Activated CD4-positive, alpha-beta T cell treated with anti-CD3 and anti-CD28 coated beads, Interleukin-10, Interleukin-2, amounts not matched to agents 100 ng/mL and 50 ng/mL, durations not matched to agents 16 hours and 8 hours (primary cell): ENCODE measurements at regions not wholly inside any gene's neighbourhood (a gene's known extent, or its start where the extent isn't known, plus 50 kb on each side); places are given as distances from the start of the nearest gene placed in this dataset.

Experiments used
- DNase-seq: peaks from one replicate; pipeline ENCODE4 v3.0.0-alpha.2; 2020

DNA sequence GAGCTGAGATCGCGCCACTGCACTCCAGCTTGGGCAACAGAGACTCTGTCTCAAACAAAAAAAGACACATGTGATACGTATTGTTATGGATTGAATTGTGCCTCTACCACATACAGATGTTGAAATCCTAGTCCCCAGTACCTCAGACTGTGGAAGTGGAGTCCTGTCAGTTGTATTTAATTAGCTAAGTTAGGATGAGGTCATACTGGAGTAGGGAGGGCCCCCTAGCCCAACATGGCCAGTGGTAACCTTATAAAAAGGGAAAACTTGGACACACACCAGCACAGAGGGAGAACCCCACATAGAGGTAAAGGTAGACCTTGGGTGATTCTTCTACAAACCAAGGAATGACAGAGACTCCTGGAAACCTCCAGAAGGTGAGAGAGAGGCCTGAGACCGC is 119.8 kb downstream of the GADD45G start:
- no peak for DNase-seq

DNA sequence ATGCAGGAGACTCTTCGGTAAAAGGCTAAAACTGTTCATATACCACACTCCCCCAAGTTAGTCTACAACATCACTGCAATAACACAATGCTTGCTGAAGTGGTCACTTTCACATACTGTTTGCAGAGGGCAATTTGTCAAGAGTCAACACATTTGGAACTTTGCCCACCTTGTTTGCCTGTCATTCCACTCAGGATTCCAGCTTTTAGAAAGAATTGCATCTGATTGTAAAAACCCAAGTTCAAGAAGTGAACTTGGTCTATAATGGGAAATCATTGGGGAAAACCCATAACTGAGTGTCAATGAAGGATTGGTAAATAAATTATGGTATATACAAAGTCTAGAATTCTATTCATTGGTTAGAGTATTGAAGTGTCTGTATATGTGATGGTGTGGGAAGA is 120.5 kb downstream of the GADD45G start:
- no peak for DNase-seq

- no peak for DNase-seq
Measured at GRCh38 chr9:89729954-89730530, 125.2 kb downstream of the GADD45G start.

- DNase-seq, result no peak
Measured at GRCh38 chr9:89730715-89731114, 125.9 kb downstream of the GADD45G start.

DNA sequence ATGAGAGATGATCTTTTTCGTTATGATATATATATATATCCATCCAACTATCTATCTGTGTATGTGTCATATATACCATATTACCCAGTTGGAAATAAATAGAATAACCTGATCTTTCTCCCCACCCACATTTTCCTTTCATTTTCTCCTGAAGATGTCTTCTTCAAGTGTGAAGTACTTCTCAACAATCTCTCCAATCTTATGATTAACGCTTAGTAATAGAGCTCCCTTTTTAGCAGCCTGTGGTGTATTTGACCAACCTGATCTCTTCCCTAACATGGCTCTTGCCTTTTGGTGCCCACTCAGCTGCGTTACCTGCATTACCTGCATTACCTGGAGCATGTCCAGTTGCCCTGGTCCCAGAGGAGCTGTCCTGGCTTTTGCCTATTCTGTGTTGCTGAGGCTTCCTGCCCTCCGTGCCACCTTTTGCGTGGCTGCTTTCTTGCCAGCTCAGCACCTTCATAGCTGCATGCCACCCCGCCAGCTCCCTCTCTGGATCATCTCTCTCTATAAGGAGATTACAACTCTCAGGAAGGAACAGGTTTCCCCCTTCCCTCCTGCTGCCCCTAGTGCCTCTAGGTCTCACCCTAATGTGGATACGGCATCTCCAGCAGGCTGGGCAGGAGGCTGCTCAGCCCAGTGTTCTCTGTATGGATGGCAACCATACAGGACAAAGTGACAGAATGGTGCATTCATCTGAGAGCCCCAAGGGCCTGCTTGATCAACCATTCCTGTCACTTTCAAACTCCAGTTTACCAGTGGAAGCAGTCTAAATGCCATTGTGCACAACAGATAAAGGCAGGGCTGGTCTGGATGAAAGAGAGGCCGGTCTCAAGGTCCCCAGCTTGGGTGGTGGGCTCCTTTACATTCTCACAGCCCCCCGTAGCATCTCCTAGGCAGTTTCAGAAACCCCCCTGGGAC is 126.7 kb downstream of the GADD45G start:
- no peak for DNase-seq

GRCh38 chr9:89732295-89732938 is 127.6 kb downstream of the GADD45G start:
- no peak for DNase-seq

- DNase-seq, result no peak
Measured at GRCh38 chr9:89732939-89733324, 128.1 kb downstream of the GADD45G start.

GRCh38 chr9:89734600-89735041 is 129.8 kb downstream of the GADD45G start:
- no peak for DNase-seq

GRCh38 chr9:89738137-89738932 is 133.5 kb downstream of the GADD45G start:
- no peak for DNase-seq

GRCh38 chr9:89739511-89739910 is 134.7 kb downstream of the GADD45G start:
- peak; percentile 86 for DNase-seq

DNA sequence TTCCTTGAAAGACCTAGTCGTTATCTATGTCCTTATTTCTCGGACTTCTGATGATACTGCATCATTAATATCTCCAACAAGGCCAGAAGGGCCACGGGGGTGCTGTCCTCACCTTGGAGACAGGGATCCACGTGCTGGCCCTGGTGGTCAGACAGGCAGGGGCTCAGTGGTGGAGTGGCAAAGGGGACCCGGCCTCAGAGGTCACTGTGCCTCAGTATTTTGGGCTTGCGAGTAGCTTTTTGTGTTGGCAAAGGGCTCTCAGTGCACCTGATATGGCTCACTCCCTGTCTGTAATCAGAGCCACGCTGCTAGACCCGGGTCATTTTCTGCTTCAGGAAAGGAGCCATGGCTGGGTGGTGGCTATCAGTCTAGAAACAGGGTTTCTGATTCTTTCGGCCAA is 135.1 kb downstream of the GADD45G start:
- no peak for DNase-seq

GRCh38 chr9:89740722-89741121 is 135.9 kb downstream of the GADD45G start:
- peak; percentile 69 for DNase-seq

- peak; percentile 37 for DNase-seq
Measured at GRCh38 chr9:89742660-89743059, 137.8 kb downstream of the GADD45G start.

GRCh38 chr9:89743216-89743572 is 138.4 kb downstream of the GADD45G start:
- peak; percentile 66 for DNase-seq

DNA sequence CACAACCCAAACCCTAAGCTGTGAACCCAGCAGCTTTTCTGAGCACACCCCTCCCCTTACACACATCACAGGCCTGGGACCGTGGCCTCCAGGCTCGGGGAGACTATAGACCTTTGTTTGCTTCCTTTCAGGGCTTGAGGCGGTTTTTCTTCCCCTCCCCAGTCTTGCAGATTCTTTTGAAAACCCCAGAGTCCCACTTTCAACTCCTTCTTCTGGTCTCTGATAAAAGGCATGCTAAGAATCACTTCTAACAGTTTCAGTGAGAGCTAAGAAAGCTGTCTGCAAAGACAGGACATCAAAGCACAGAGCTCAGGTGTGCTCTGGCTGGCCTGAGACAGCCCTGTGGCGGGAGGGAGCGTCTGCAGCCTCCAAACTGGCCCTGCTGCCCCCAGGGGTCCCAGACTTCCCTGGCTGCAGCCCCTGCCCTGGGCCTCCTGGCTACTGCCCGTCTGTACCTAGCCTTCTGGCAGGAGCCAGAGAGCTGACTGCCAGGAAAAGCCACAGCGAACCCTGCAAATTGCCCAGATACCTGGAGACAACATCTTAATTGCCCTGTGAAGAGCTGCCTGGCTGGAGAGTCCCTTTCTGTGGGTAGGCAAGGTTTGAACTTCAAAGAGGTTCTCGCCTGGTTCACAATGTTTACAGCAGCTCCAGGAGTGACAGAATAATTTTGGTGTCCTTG is 138.9 kb downstream of the GADD45G start:
- peak; percentile 83 for DNase-seq

- DNase-seq, result no peak
Measured at GRCh38 chr9:89744255-89744648, 139.4 kb downstream of the GADD45G start.

DNA sequence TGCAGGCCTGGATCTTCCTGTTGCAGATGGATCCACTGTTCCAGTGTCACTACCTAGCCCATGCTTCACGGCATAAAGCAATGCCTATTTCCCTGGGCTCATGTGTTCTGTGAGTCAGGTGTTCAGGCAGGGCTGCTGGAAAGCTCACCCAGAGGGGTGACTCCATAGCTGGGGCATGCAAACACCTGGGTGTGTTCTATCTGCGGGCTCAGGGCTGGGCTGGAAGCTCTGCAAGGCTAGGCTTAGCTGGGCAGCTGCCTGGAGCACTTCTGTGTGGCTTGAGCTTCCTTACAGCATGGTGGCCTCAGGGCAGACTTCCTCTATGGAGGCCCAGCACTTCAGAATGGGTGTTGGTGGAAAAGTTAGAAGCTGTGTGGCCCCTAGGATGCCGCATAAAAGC is 139.9 kb downstream of the GADD45G start:
- DNase-seq, result no peak

DNA sequence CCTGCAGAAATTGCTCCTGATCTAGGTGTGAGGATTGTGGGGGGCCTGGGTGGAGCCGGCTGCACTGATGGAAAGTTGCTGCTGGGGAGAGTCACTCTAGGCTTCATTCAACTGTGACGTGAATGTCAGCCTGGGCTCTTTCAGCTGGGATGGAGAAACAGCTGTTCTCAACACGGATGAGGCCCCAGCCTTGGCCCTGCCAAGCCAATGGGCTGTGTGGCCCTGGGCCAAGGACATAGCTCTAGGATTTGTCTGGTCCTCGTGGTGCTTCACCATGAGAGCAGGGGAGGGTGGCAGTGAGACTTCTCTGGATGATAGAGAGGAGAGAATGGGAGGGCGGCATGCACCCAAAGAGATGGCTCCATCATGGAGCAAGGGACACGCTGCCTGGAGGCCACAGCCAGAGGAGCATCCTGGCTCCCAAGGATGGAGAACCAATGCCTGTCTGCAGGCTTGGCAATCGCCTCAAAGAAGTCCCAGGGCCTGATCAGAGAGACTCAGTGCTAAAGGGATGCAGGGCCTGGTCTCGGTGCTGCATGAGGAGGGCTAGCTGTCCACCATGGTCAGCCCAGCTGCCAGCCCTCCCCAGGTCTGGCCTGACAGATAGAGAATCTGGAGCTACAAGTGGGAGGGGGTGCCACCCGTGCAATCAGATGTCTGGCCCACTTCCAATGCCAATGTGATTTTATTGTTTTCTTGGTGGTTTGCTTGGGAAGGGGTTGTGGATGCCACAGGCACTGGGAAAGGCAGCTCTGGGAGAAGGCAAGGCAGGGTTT is 141.0 kb downstream of the GADD45G start:
- DNase-seq, result no peak

DNA sequence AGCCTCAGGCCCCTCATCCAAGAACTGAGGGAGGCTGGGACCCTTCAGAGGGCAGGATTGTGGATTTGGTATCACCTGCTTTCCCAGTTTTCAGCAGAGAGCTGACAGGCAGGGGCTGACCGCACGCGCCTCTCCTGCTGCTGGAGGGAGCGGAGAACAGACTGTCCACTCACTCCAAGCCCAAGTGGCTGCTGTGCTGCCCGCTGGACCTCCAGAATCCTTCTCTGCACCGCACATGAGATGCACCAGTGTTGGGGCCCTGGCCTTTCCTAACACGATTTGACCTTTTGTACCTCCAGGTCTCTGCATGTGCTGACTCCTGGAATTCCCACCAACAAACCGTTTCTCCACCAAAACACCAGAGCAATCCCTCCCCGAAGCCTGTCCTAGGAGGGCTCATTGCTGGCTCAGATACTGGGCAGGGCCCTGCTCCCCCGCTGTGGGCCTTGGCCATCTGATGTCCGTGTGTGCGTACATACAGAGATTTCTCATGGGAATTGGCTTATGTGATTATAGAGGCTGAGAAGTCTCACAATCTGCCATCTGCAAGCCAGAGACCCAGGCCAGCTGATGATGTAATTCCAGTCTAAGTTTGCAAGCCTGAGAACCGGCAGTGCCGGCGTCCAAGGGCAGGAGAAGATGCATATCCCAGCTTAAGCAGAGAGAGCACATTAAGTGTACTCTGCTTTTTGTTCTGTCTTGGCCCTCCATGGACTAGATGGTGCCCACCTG is 141.7 kb downstream of the GADD45G start:
- no peak for DNase-seq

- DNase-seq, result no peak
Measured at GRCh38 chr9:89747596-89747995, 142.8 kb downstream of the GADD45G start.
